ENCODE measurements at regions not wholly inside any gene's neighbourhood (a gene's known extent, or its start where the extent isn't known, plus 50 kb on each side); places are given as distances from the start of the nearest gene placed in this dataset.

DNA sequence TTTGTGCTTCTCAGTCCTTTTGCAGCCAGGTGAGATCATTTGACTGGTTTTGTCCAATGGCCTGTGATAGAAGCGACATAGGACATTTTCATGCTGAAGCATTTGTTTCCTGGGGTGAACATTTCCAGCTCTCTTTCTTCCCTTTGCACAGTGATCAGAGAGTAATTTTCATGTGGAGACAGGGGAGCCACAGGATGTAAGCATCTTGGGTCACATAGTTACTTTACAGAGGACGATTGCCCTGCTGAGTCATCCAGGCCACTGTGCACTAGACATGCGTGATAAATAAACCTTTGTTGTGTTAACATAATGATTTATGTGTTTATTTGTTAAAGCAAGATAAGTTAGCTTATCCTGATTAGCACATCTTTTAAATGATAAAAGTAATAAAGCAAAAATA, 263.5 kb upstream of the CCDC179 start:
- no peak for TF ChIP-seq EZH2 (IDR thresholded peaks at IDR 0.05; ENCODE audit: low read length)
- TF ChIP-seq, protein P1, sequence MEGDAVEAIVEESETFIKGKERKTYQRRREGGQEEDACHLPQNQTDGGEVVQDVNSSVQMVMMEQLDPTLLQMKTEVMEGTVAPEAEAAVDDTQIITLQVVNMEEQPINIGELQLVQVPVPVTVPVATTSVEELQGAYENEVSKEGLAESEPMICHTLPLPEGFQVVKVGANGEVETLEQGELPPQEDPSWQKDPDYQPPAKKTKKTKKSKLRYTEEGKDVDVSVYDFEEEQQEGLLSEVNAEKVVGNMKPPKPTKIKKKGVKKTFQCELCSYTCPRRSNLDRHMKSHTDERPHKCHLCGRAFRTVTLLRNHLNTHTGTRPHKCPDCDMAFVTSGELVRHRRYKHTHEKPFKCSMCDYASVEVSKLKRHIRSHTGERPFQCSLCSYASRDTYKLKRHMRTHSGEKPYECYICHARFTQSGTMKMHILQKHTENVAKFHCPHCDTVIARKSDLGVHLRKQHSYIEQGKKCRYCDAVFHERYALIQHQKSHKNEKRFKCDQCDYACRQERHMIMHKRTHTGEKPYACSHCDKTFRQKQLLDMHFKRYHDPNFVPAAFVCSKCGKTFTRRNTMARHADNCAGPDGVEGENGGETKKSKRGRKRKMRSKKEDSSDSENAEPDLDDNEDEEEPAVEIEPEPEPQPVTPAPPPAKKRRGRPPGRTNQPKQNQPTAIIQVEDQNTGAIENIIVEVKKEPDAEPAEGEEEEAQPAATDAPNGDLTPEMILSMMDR (optimal IDR thresholded peaks at IDR 0.05 in 1 of 3, IDR thresholded peaks at IDR 0.05 in 1 of 3, conservative IDR thresholded peaks at IDR 0.05 in 1 of 3; ENCODE audit: extremely low read depth in 1 of 3, insufficient read depth in 2 of 3, low read length in 3 of 3) = no peak
- no peak overlapping the region for H3K27ac ChIP-seq (ENCODE audit: control insufficient read depth, insufficient read depth, low read length)
- H3K9ac ChIP-seq (ENCODE audit: control insufficient read depth, extremely low read depth, insufficient read depth, low read length) = no peak overlapping the region
- dilution Hi-C loops (cut with MboI; ENCODE audit: extremely low pct_ligation_motif_present, low sequenced_read_pairs) = no loop called here
- H3K9me1 ChIP-seq (ENCODE audit: control insufficient read depth, extremely low read depth, insufficient read depth, low read length) = no peaks in the 10 kb centered on the region
- no peak overlapping the region for H3K4me3 ChIP-seq (ENCODE audit: control insufficient read depth in 2 of 3, extremely low read depth in 1 of 3, insufficient read depth in 2 of 3, low read depth in 1 of 3, low read length in 3 of 3)
- H3K27me3 ChIP-seq (ENCODE audit: control insufficient read depth, extremely low read depth, insufficient read depth, low read length) = no peaks in the 10 kb centered on the region
- no peaks in the 10 kb centered on the region for H3K9me3 ChIP-seq (ENCODE audit: control insufficient read depth, low read depth, low read length)
- H4K20me1 ChIP-seq (ENCODE audit: control insufficient read depth, extremely low read depth, insufficient read depth, low read length) = no peaks in the 10 kb centered on the region
- FAIRE-seq = no peak
- DNase-seq (ENCODE audit: low read depth, low spot score) = no peak
- H2AFZ ChIP-seq (ENCODE audit: control insufficient read depth, low read length) = no peak overlapping the region
- no peaks in the 10 kb centered on the region for H3K79me2 ChIP-seq (ENCODE audit: control insufficient read depth, insufficient read depth, low read length)
- H3K4me2 ChIP-seq (ENCODE audit: control insufficient read depth, extremely low read depth, insufficient read depth, low read depth, low read length) = no peak overlapping the region
- no peaks in the 10 kb centered on the region for H3K4me1 ChIP-seq (ENCODE audit: control insufficient read depth, extremely low read depth, insufficient read depth, low read length)
- no peaks in the 10 kb centered on the region for H3K36me3 ChIP-seq (ENCODE audit: control insufficient read depth in 2 of 2, extremely low read depth in 1 of 2, insufficient read depth in 2 of 2, low read length in 2 of 2)

DNA sequence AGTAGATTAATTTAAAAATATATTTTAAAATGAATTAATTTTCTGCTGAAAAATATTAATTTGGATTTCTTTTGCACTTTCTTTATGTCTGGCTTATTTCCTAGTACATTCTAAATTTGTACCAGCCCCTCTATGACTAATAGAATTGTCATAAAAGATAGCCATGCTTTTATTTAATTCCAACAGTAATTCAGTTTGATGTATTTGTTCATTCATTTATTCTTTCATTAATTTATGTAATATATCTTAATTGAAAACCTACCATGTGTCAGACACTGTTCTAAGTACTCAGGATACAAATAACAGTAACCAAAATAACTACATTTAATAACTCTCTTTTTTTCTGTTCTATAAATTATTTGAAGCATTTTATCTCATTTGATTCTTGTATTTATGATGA, 264.0 kb upstream of the CCDC179 start:
- no peak for TF ChIP-seq EZH2 (IDR thresholded peaks at IDR 0.05; ENCODE audit: low read length)
- TF ChIP-seq, protein P1 (optimal IDR thresholded peaks at IDR 0.05 in 1 of 3, IDR thresholded peaks at IDR 0.05 in 1 of 3, conservative IDR thresholded peaks at IDR 0.05 in 1 of 3; ENCODE audit: extremely low read depth in 1 of 3, insufficient read depth in 2 of 3, low read length in 3 of 3) = no peak
- dilution Hi-C loops (cut with MboI; ENCODE audit: extremely low pct_ligation_motif_present, low sequenced_read_pairs) = no loop called here
- Histone ChIP-seq H3K9me1 (ENCODE audit: control insufficient read depth, extremely low read depth, insufficient read depth, low read length) (no peaks in the 10 kb centered on the region), H2AFZ (ENCODE audit: control insufficient read depth, low read length) (no peak overlapping the region), H4K20me1 (ENCODE audit: control insufficient read depth, extremely low read depth, insufficient read depth, low read length) (no peaks in the 10 kb centered on the region), H3K36me3 (ENCODE audit: control insufficient read depth in 2 of 2, extremely low read depth in 1 of 2, insufficient read depth in 2 of 2, low read length in 2 of 2) (no peaks in the 10 kb centered on the region), H3K9me3 (ENCODE audit: control insufficient read depth, low read depth, low read length) (no peaks in the 10 kb centered on the region), H3K4me1 (ENCODE audit: control insufficient read depth, extremely low read depth, insufficient read depth, low read length) (no peaks in the 10 kb centered on the region), H3K9ac (ENCODE audit: control insufficient read depth, extremely low read depth, insufficient read depth, low read length) (no peak overlapping the region), H3K27ac (ENCODE audit: control insufficient read depth, insufficient read depth, low read length) (no peak overlapping the region), H3K4me2 (ENCODE audit: control insufficient read depth, extremely low read depth, insufficient read depth, low read depth, low read length) (no peak overlapping the region), H3K27me3 (ENCODE audit: control insufficient read depth, extremely low read depth, insufficient read depth, low read length) (no peaks in the 10 kb centered on the region), H3K4me3 (ENCODE audit: control insufficient read depth in 2 of 3, extremely low read depth in 1 of 3, insufficient read depth in 2 of 3, low read depth in 1 of 3, low read length in 3 of 3) (no peak overlapping the region), H3K79me2 (ENCODE audit: control insufficient read depth, insufficient read depth, low read length) (no peaks in the 10 kb centered on the region)
- FAIRE-seq (no peak), DNase-seq (ENCODE audit: low read depth, low spot score) (no peak)
